HCT116 (cell line): ENCODE measurements at regions not wholly inside any gene's neighbourhood (a gene's known extent, or its start where the extent isn't known, plus 50 kb on each side); places are given as distances from the start of the nearest gene placed in this dataset.

Experiments used
- ATAC-seq: fragments of 200-7000 bp; cut with Tn5 transposase; 2 replicates; pipeline ENCODE4 v1.9.1; 2020; ENCODE audit warnings: mild to moderate bottlenecking, moderate library complexity
- BruUV-seq: library from RNA; stranded (reverse); fragments of 400-500 nt; replicated peaks from 2 replicates; lab custom pipeline; 2021; lab: Mats Ljungman, UMichigan
- CTCF ChIA-PET: fragments of 300-600 bp; sonication (Branson Sonifier 250); formaldehyde crosslinking; loops from one replicate; lab custom pipeline; 2021; ENCODE audit warnings: antibody characterized with exemption; lab: Charles Lee
- POLR2A ChIA-PET: fragments of 300-600, 350-600 bp; sonication (Branson Sonifier 250); formaldehyde crosslinking; loops from one replicate; lab custom pipeline; 2021; ENCODE audit warnings: antibody characterized with exemption; lab: Charles Lee
- RAD21 ChIA-PET, 2 experiments: fragments of 300-600 bp; sonication (Branson Sonifier 250); formaldehyde crosslinking; loops; one replicate each; lab custom pipeline; 2023; ENCODE audit warnings: low total read pairs in 2 of 2; ENCODE audit not compliant: uncharacterized antibody in 2 of 2, unreplicated experiment in 2 of 2, low non-redundant PET in 1 of 2; lab: Charles Lee
- DNase-seq: peaks from one replicate; pipeline ENCODE4 v3.0.0-alpha.2; 2010; ENCODE audit warnings: low read depth, low spot score
- H2AFZ ChIP-seq: fragments of 200-600 bp; shearing (Covaris generic), sonication (generic); 2 replicates; pipeline ENCODE4 v1.6.1; 2017; ENCODE audit warnings: low read depth, mixed run types, mixed read lengths, antibody characterized with exemption, low read length; ENCODE audit not compliant: poor library complexity, severe bottlenecking
- H3K27ac ChIP-seq: 2 replicates; pipeline ENCODE4 v1.5.1; 2012; ENCODE audit warnings: low read depth, low read length
- H3K27me3 ChIP-seq: fragments of 200-600 bp; sonication (generic); 2 replicates; pipeline ENCODE4 v1.6.1; 2016; ENCODE audit warnings: mixed run types, low read length, mixed read lengths; ENCODE audit not compliant: insufficient read depth
- H3K36me3 ChIP-seq, 2 experiments: fragments of 200-500 bp in 1 of 2; fragments of 200-600 bp in 1 of 2; sonication (Bioruptor generic) in 1 of 2; sonication (generic) in 1 of 2; 2 replicates each; pipeline versions ENCODE4 v1.5.1 to v1.6.1; 2014 to 2016; ENCODE audit warnings: low read length in 2 of 2, inconsistent platforms in 1 of 2, mixed read lengths in 1 of 2, mixed run types in 1 of 2; ENCODE audit not compliant: insufficient read depth in 2 of 2, control insufficient read depth in 1 of 2
- H3K4me1 ChIP-seq, 2 experiments: fragments of 200-600 bp in 1 of 2; sonication (generic) in 1 of 2; 2 replicates each; pipeline versions ENCODE4 v1.5.1 to v1.6.1; 2012 to 2017; ENCODE audit warnings: low read length in 2 of 2, inconsistent platforms in 1 of 2, mild to moderate bottlenecking in 1 of 2, mixed read lengths in 1 of 2, mixed run types in 1 of 2, moderate library complexity in 1 of 2; ENCODE audit not compliant: insufficient read depth in 2 of 2, control insufficient read depth in 1 of 2
- H3K4me2 ChIP-seq: fragments of 200-600 bp; sonication (generic); 2 replicates; pipeline ENCODE4 v1.6.1; 2017; ENCODE audit warnings: mixed run types, low read length, mixed read lengths
- H3K4me3 ChIP-seq, 2 experiments: fragments of 200-600 bp in 1 of 2; sonication (generic) in 1 of 2; replicated peaks in 1 of 2; 2 replicates each; pipeline ENCODE4 v1.5.1; 2011 to 2016; ENCODE audit warnings: low read length in 2 of 2, control low read depth in 1 of 2, low read depth in 1 of 2, mild to moderate bottlenecking in 1 of 2, mixed read lengths in 1 of 2, mixed run types in 1 of 2
- H3K79me2 ChIP-seq: fragments of 200-600 bp; sonication (generic); 2 replicates; pipeline ENCODE4 v1.6.1; 2017; ENCODE audit warnings: mild to moderate bottlenecking, mixed run types, low read length, moderate library complexity, mixed read lengths; ENCODE audit not compliant: insufficient read depth
- H3K9ac ChIP-seq: fragments of 200-600 bp; sonication (generic); 2 replicates; pipeline ENCODE4 v1.6.1; 2016; ENCODE audit warnings: low read length, mixed read lengths
- H3K9me2 ChIP-seq: fragments of 200-600 bp; sonication (generic), shearing (Covaris generic); 2 replicates; pipeline ENCODE4 v1.6.1; 2017; ENCODE audit warnings: mixed run types, mild to moderate bottlenecking, moderate library complexity; ENCODE audit not compliant: insufficient read depth
- H3K9me3 ChIP-seq, 2 experiments: fragments of 200-500 bp in 1 of 2; fragments of 200-600 bp in 1 of 2; sonication (Bioruptor generic) in 1 of 2; sonication (generic) in 1 of 2; 2 replicates each; pipeline ENCODE4 v1.6.1; 2014 to 2017; ENCODE audit warnings: low read length in 2 of 2, mixed read lengths in 2 of 2, inconsistent platforms in 1 of 2, low read depth in 1 of 2, mild to moderate bottlenecking in 1 of 2, mixed run types in 1 of 2, moderate library complexity in 1 of 2; ENCODE audit not compliant: control insufficient read depth in 1 of 2, insufficient read depth in 1 of 2
- H4K20me1 ChIP-seq: fragments of 200-600 bp; sonication (generic), shearing (Covaris generic); 2 replicates; pipeline ENCODE4 v1.6.1; 2017; ENCODE audit warnings: mixed run types, mild to moderate bottlenecking, moderate library complexity; ENCODE audit not compliant: insufficient read depth
- CBX3 ChIP-seq: IDR thresholded peaks from 2 replicates; pipeline ENCODE4 v1.6.1; 2012; ENCODE audit warnings: low read depth
- CEBPB ChIP-seq: IDR thresholded peaks from 2 replicates; pipeline ENCODE4 v1.6.1; 2012; ENCODE audit warnings: low read depth
- ELF1 ChIP-seq: IDR thresholded peaks from 2 replicates; pipeline ENCODE4 v1.6.1; 2012; ENCODE audit warnings: low read depth, borderline replicate concordance
- EZH2 ChIP-seq: fragments of 200-600 bp; sonication (generic); IDR thresholded peaks from 2 replicates; pipeline ENCODE4 v1.6.1; 2017; ENCODE audit warnings: antibody characterized with exemption, mixed run types
- EZH2phosphoT487 ChIP-seq: fragments of 200-600 bp; IDR thresholded peaks from 2 replicates; pipeline ENCODE4 v1.6.1; 2018; ENCODE audit warnings: antibody characterized with exemption, borderline replicate concordance
- POLR2AphosphoS5 ChIP-seq: IDR thresholded peaks from 2 replicates; pipeline ENCODE4 v1.6.1; 2011; ENCODE audit warnings: mild to moderate bottlenecking, low read depth, low read length, moderate library complexity
- REST ChIP-seq: IDR thresholded peaks from 2 replicates; pipeline ENCODE4 v1.6.1; 2012; ENCODE audit warnings: low read depth
- SRF ChIP-seq: IDR thresholded peaks from 2 replicates; pipeline ENCODE4 v1.6.1; 2012; ENCODE audit warnings: low read depth
- YY1 ChIP-seq: IDR thresholded peaks from 2 replicates; pipeline ENCODE4 v1.6.1; 2011; ENCODE audit warnings: low read length, low read depth, moderate library complexity, mild to moderate bottlenecking; ENCODE audit not compliant: insufficient replicate concordance; ENCODE audit errors: extremely low read depth
- intact Hi-C: fragments of 100-400 bp; cut with micrococcal nuclease; formaldehyde crosslinking; loops from 2 replicates; pipeline ENCODE4 v1.10.0; 2022

- DNase-seq (no peak), ATAC-seq (no peak)
- RAD21 ChIA-PET = no interaction called here
- no peaks in the 10 kb centered on the region for H3K79me2 ChIP-seq
- H2AFZ ChIP-seq = no peak overlapping the region
- H3K36me3 ChIP-seq = no peaks in the 10 kb centered on the region
- no peak overlapping the region for H3K4me2 ChIP-seq
- no peak overlapping the region for H3K4me3 ChIP-seq
- CTCF ChIA-PET = no interaction called here
- no TSS peak for BruUV-seq
- intact Hi-C loops = no loop called here
- no peak for TF ChIP-seq YY1
- no peak for TF ChIP-seq EZH2phosphoT487
- no peak for TF ChIP-seq ELF1
- no peak for TF ChIP-seq SRF
- no peak for TF ChIP-seq CEBPB
- TF ChIP-seq EZH2 = no peak
- no peak for TF ChIP-seq CBX3
- TF ChIP-seq POLR2AphosphoS5 = no peak
- TF ChIP-seq REST = no peak
- H3K27me3 ChIP-seq = no peaks in the 10 kb centered on the region
- no peaks in the 10 kb centered on the region for H4K20me1 ChIP-seq
- POLR2A ChIA-PET = no interaction called here
- no peaks in the 10 kb centered on the region for H3K9me2 ChIP-seq
- no peaks in the 10 kb centered on the region for H3K4me1 ChIP-seq
- no peaks in the 10 kb centered on the region for H3K9me3 ChIP-seq
- no peak overlapping the region for H3K9ac ChIP-seq
- no peak overlapping the region for H3K27ac ChIP-seq
Measured at GRCh38 chrX:5086388-5086787, 1142.3 kb downstream of the NLGN4X start.
